ENCODE measurements at regions not wholly inside any gene's neighbourhood (a gene's known extent, or its start where the extent isn't known, plus 50 kb on each side); places are given as distances from the start of the nearest gene placed in this dataset.

GRCh38 chr9:88596376-88596775 is 61.4 kb downstream of the NXNL2 start:
- DNase-seq = no peak
- Mint-ChIP-seq H3K36me3 (ENCODE audit: low read depth) (no peaks in the 10 kb centered on the region), H3K9me3 (no peaks in the 10 kb centered on the region), H3K27me3 (peaks cover 10% of the 10 kb centered on the region), H3K27ac (no peak overlapping the region), H3K4me3 (no peak overlapping the region), H3K4me1 (peaks cover 16% of the 10 kb centered on the region)
- no peak for ATAC-seq (ENCODE audit: low read depth)
- intact Hi-C loops (cut with micrococcal nuclease) = no loop called here
- no peak for TF ChIP-seq CTCF (IDR thresholded peaks at IDR 0.05)
- ChIA-PET POLR2A (no interaction called here), CTCF (no interaction called here)

DNA sequence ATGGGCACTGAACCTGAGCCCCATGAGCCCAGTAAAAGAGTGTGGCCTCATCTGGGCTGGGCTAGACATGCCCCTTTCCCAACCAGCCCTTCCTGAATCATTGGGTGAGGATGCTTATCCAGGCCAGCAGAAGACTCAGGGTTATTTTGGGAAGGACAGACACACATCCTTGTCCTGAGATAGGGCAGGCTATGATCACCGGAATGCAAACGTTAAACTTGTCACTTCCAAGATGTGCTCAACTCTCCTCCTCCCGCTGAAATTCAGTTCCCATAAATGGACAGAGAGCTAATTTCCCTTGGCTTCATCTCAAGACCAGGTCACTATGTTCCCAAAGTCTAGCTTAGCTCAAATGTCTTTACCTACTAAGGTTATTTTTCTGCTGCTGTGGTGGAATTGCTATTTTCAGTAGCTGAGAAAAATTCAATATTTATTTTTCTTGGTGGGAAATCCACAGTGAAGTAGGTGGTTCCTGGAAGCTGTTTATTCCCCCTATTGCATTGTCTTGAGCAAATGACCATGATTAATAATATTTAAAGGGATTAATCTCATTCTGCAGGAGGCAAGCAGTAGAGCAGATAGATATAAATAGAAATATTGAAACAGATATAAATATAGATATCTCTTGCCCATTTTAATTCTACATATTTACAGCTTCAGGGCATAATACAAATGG is 70.0 kb downstream of the NXNL2 start:
- DNase-seq (no peak), ATAC-seq (ENCODE audit: low read depth) (no peak)
- Mint-ChIP-seq H3K27me3 (peaks cover 2% of the 10 kb centered on the region), H3K9me3 (no peaks in the 10 kb centered on the region), H3K36me3 (ENCODE audit: low read depth) (no peaks in the 10 kb centered on the region), H3K4me3 (no peak overlapping the region), H3K4me1 (no peaks in the 10 kb centered on the region), H3K27ac (no peak overlapping the region)
- CTCF ChIA-PET = interaction anchor here (1.5 kb wide), 1 partner anchor 12 kb away, joined by 3 read pairs; no protein-coding TSS in a partner anchor
- POLR2A ChIA-PET = no interaction called here
- intact Hi-C loops (cut with micrococcal nuclease) = no loop called here
- TF ChIP-seq CTCF (IDR thresholded peaks at IDR 0.05) = no peak

DNA sequence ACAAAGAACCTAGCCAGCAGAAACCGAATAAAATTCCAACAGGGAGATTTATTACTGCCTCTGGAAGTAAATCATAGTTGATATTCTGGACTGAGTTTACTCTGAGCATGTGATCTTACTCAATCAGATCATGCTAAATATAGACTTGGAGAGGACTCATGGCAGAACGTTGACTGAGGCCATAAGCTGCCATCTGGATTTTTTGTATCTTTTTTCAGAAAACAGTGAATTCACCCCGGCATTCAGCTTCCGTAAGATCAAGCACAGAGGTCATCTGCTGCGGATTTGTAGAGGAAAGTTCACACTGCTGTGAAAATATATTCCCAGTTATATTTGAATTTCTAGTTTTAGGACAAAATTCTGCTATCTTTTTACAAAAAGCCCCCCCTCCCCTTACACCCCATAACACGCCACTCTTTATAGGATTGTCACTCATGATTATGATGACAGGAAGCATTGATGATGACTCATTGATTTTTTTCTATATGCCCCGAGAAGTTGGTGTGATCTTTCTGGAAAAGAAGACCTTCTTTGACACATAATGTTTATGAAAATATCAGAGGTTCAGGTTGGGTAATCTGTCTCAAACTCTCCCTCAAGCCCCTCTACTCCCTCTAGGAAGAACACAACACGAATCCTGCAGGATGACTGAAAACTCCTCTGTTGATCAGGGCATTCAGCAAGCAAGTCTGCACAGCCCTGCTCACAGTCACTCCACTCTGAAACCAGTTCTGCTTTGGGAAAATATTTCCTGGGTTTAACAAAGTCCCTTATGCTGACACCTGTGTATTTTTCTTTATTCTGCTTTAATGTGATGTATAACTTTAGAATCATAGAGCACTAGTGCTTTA is 70.8 kb downstream of the NXNL2 start:
- H3K4me1 Mint-ChIP-seq = no peaks in the 10 kb centered on the region
- CTCF ChIA-PET = interaction anchor here (1.5 kb wide), 1 partner anchor 13 kb away, joined by 3 read pairs; no protein-coding TSS in a partner anchor
- H3K27me3 Mint-ChIP-seq = no peaks in the 10 kb centered on the region
- intact Hi-C loops (cut with micrococcal nuclease) = no loop called here
- H3K27ac Mint-ChIP-seq = no peak overlapping the region
- no peak overlapping the region for H3K4me3 Mint-ChIP-seq
- no peaks in the 10 kb centered on the region for H3K9me3 Mint-ChIP-seq
- no peaks in the 10 kb centered on the region for H3K36me3 Mint-ChIP-seq (ENCODE audit: low read depth)
- POLR2A ChIA-PET = no interaction called here
- no peak for TF ChIP-seq CTCF (IDR thresholded peaks at IDR 0.05)
- no peak for ATAC-seq (ENCODE audit: low read depth)
- no peak for DNase-seq

GRCh38 chr9:88614359-88614758 is 79.4 kb downstream of the NXNL2 start:
- H3K9me3 Mint-ChIP-seq = peaks cover 23% of the 10 kb centered on the region
- DNase-seq (no peak), ATAC-seq (ENCODE audit: low read depth) (no peak)
- intact Hi-C loops (cut with micrococcal nuclease) = no loop called here
- no peak overlapping the region for H3K27ac Mint-ChIP-seq
- no peak overlapping the region for H3K4me3 Mint-ChIP-seq
- TF ChIP-seq CTCF (IDR thresholded peaks at IDR 0.05) = no peak
- CTCF ChIA-PET = no interaction called here
- no peaks in the 10 kb centered on the region for H3K4me1 Mint-ChIP-seq
- H3K27me3 Mint-ChIP-seq = peaks cover 2% of the 10 kb centered on the region
- POLR2A ChIA-PET = no interaction called here
- H3K36me3 Mint-ChIP-seq (ENCODE audit: low read depth) = peaks cover 2% of the 10 kb centered on the region

GRCh38 chr9:88623698-88624097 is 88.7 kb downstream of the NXNL2 start:
- no peak overlapping the region for H3K4me3 Mint-ChIP-seq
- ChIA-PET CTCF (no interaction called here), POLR2A (no interaction called here)
- peaks cover 3% of the 10 kb centered on the region for H3K27me3 Mint-ChIP-seq
- ATAC-seq (ENCODE audit: low read depth) (no peak), DNase-seq (no peak)
- H3K9me3 Mint-ChIP-seq = no peaks in the 10 kb centered on the region
- H3K4me1 Mint-ChIP-seq = no peaks in the 10 kb centered on the region
- TF ChIP-seq CTCF (IDR thresholded peaks at IDR 0.05) = no peak
- H3K36me3 Mint-ChIP-seq (ENCODE audit: low read depth) = no peaks in the 10 kb centered on the region
- intact Hi-C loops (cut with micrococcal nuclease) = no loop called here
- H3K27ac Mint-ChIP-seq = no peak overlapping the region
